ENCODE measurements at regions not wholly inside any gene's neighbourhood (a gene's known extent, or its start where the extent isn't known, plus 50 kb on each side); places are given as distances from the start of the nearest gene placed in this dataset.

GRCh38 chr5:101877451-101877850 is 418.6 kb downstream of the SLCO4C1 start:
- no peaks in the 10 kb centered on the region for H3K36me3 Mint-ChIP-seq (ENCODE audit: low read depth)
- no peak overlapping the region for H3K27ac Mint-ChIP-seq
- no peak overlapping the region for H3K4me3 Mint-ChIP-seq
- H3K9me3 Mint-ChIP-seq, result no peaks in the 10 kb centered on the region
- DNase-seq (ENCODE audit: low spot score), result no peak
- H3K4me1 Mint-ChIP-seq (ENCODE audit: low read depth), result no peaks in the 10 kb centered on the region
- no peaks in the 10 kb centered on the region for H3K27me3 Mint-ChIP-seq (ENCODE audit: insufficient read depth)
- intact Hi-C loops (cut with micrococcal nuclease), result no loop called here

- Mint-ChIP-seq H3K4me1 (ENCODE audit: low read depth) (no peaks in the 10 kb centered on the region), H3K27me3 (ENCODE audit: insufficient read depth) (no peaks in the 10 kb centered on the region), H3K36me3 (ENCODE audit: low read depth) (no peaks in the 10 kb centered on the region), H3K9me3 (no peaks in the 10 kb centered on the region), H3K27ac (no peak overlapping the region), H3K4me3 (no peak overlapping the region)
- intact Hi-C loops (cut with micrococcal nuclease), result no loop called here
- DNase-seq (ENCODE audit: low spot score), result no peak
Observed at GRCh38 chr5:101866473-101866872, 429.6 kb downstream of the SLCO4C1 start.

GRCh38 chr5:101860563-101860962 is 435.5 kb downstream of the SLCO4C1 start:
- H3K27me3 Mint-ChIP-seq (ENCODE audit: insufficient read depth), result no peaks in the 10 kb centered on the region
- DNase-seq (ENCODE audit: low spot score), result no peak
- no peak overlapping the region for H3K4me3 Mint-ChIP-seq
- no peak overlapping the region for H3K27ac Mint-ChIP-seq
- intact Hi-C loops (cut with micrococcal nuclease), result no loop called here
- no peaks in the 10 kb centered on the region for H3K9me3 Mint-ChIP-seq
- no peaks in the 10 kb centered on the region for H3K36me3 Mint-ChIP-seq (ENCODE audit: low read depth)
- H3K4me1 Mint-ChIP-seq (ENCODE audit: low read depth), result no peaks in the 10 kb centered on the region

GRCh38 chr5:101860145-101860544 is 435.9 kb downstream of the SLCO4C1 start:
- Mint-ChIP-seq H3K4me3 (no peak overlapping the region), H3K9me3 (no peaks in the 10 kb centered on the region), H3K36me3 (ENCODE audit: low read depth) (no peaks in the 10 kb centered on the region), H3K27me3 (ENCODE audit: insufficient read depth) (no peaks in the 10 kb centered on the region), H3K4me1 (ENCODE audit: low read depth) (no peaks in the 10 kb centered on the region), H3K27ac (no peak overlapping the region)
- no peak for DNase-seq (ENCODE audit: low spot score)
- intact Hi-C loops (cut with micrococcal nuclease), result no loop called here

GRCh38 chr5:101846496-101846895 is 449.6 kb downstream of the SLCO4C1 start:
- H3K9me3 Mint-ChIP-seq, result no peaks in the 10 kb centered on the region
- no peak overlapping the region for H3K4me3 Mint-ChIP-seq
- intact Hi-C loops (cut with micrococcal nuclease), result no loop called here
- DNase-seq (ENCODE audit: low spot score), result no peak
- no peaks in the 10 kb centered on the region for H3K4me1 Mint-ChIP-seq (ENCODE audit: low read depth)
- no peak overlapping the region for H3K27ac Mint-ChIP-seq
- no peaks in the 10 kb centered on the region for H3K27me3 Mint-ChIP-seq (ENCODE audit: insufficient read depth)
- H3K36me3 Mint-ChIP-seq (ENCODE audit: low read depth), result no peaks in the 10 kb centered on the region

GRCh38 chr5:101843055-101843454 is 453.0 kb downstream of the SLCO4C1 start:
- intact Hi-C loops (cut with micrococcal nuclease), result no loop called here
- Mint-ChIP-seq H3K36me3 (ENCODE audit: low read depth) (no peaks in the 10 kb centered on the region), H3K27ac (no peak overlapping the region), H3K9me3 (no peaks in the 10 kb centered on the region), H3K27me3 (ENCODE audit: insufficient read depth) (no peaks in the 10 kb centered on the region), H3K4me1 (ENCODE audit: low read depth) (no peaks in the 10 kb centered on the region), H3K4me3 (no peak overlapping the region)
- no peak for DNase-seq (ENCODE audit: low spot score)

- Mint-ChIP-seq H3K4me1 (ENCODE audit: low read depth) (no peaks in the 10 kb centered on the region), H3K27ac (no peak overlapping the region), H3K4me3 (no peak overlapping the region), H3K36me3 (ENCODE audit: low read depth) (no peaks in the 10 kb centered on the region), H3K27me3 (ENCODE audit: insufficient read depth) (no peaks in the 10 kb centered on the region), H3K9me3 (no peaks in the 10 kb centered on the region)
- DNase-seq (ENCODE audit: low spot score), result no peak
- intact Hi-C loops (cut with micrococcal nuclease), result loop anchor here (2.0 kb wide), 1 partner anchor 16 kb away; no protein-coding TSS in a partner anchor
Observed at GRCh38 chr5:101838435-101838834, 457.6 kb downstream of the SLCO4C1 start.

GRCh38 chr5:101829255-101829654 is 466.8 kb downstream of the SLCO4C1 start:
- Mint-ChIP-seq H3K4me1 (ENCODE audit: low read depth) (no peaks in the 10 kb centered on the region), H3K9me3 (peaks cover 12% of the 10 kb centered on the region), H3K36me3 (ENCODE audit: low read depth) (no peaks in the 10 kb centered on the region), H3K27me3 (ENCODE audit: insufficient read depth) (no peaks in the 10 kb centered on the region), H3K27ac (no peak overlapping the region), H3K4me3 (no peak overlapping the region)
- intact Hi-C loops (cut with micrococcal nuclease), result no loop called here
- DNase-seq (ENCODE audit: low spot score), result no peak

GRCh38 chr5:101811466-101811865 is 484.6 kb downstream of the SLCO4C1 start:
- Mint-ChIP-seq H3K4me1 (ENCODE audit: low read depth) (no peaks in the 10 kb centered on the region), H3K27ac (no peak overlapping the region), H3K27me3 (ENCODE audit: insufficient read depth) (no peaks in the 10 kb centered on the region), H3K9me3 (no peaks in the 10 kb centered on the region), H3K36me3 (ENCODE audit: low read depth) (no peaks in the 10 kb centered on the region), H3K4me3 (no peak overlapping the region)
- intact Hi-C loops (cut with micrococcal nuclease), result no loop called here
- no peak for DNase-seq (ENCODE audit: low spot score)

GRCh38 chr5:101806410-101806809 is 489.7 kb downstream of the SLCO4C1 start:
- Mint-ChIP-seq H3K36me3 (ENCODE audit: low read depth) (no peaks in the 10 kb centered on the region), H3K9me3 (no peaks in the 10 kb centered on the region), H3K27ac (no peak overlapping the region), H3K27me3 (ENCODE audit: insufficient read depth) (no peaks in the 10 kb centered on the region), H3K4me1 (ENCODE audit: low read depth) (no peaks in the 10 kb centered on the region), H3K4me3 (no peak overlapping the region)
- intact Hi-C loops (cut with micrococcal nuclease), result no loop called here
- no peak for DNase-seq (ENCODE audit: low spot score)

GRCh38 chr5:101796427-101796826 is 499.7 kb downstream of the SLCO4C1 start:
- no peaks in the 10 kb centered on the region for H3K36me3 Mint-ChIP-seq (ENCODE audit: low read depth)
- no peaks in the 10 kb centered on the region for H3K4me1 Mint-ChIP-seq (ENCODE audit: low read depth)
- H3K27ac Mint-ChIP-seq, result no peak overlapping the region
- H3K9me3 Mint-ChIP-seq, result no peaks in the 10 kb centered on the region
- no peak for DNase-seq (ENCODE audit: low spot score)
- H3K27me3 Mint-ChIP-seq (ENCODE audit: insufficient read depth), result no peaks in the 10 kb centered on the region
- no peak overlapping the region for H3K4me3 Mint-ChIP-seq
- intact Hi-C loops (cut with micrococcal nuclease), result no loop called here

GRCh38 chr5:101788797-101789196 is 507.3 kb downstream of the SLCO4C1 start:
- H3K27ac Mint-ChIP-seq, result no peak overlapping the region
- no peak overlapping the region for H3K4me3 Mint-ChIP-seq
- intact Hi-C loops (cut with micrococcal nuclease), result no loop called here
- no peaks in the 10 kb centered on the region for H3K4me1 Mint-ChIP-seq (ENCODE audit: low read depth)
- H3K27me3 Mint-ChIP-seq (ENCODE audit: insufficient read depth), result no peaks in the 10 kb centered on the region
- no peaks in the 10 kb centered on the region for H3K9me3 Mint-ChIP-seq
- no peak for DNase-seq (ENCODE audit: low spot score)
- H3K36me3 Mint-ChIP-seq (ENCODE audit: low read depth), result no peaks in the 10 kb centered on the region

- intact Hi-C loops (cut with micrococcal nuclease), result no loop called here
- Mint-ChIP-seq H3K4me1 (ENCODE audit: low read depth) (no peaks in the 10 kb centered on the region), H3K36me3 (ENCODE audit: low read depth) (no peaks in the 10 kb centered on the region), H3K27me3 (ENCODE audit: insufficient read depth) (no peaks in the 10 kb centered on the region), H3K9me3 (no peaks in the 10 kb centered on the region), H3K27ac (no peak overlapping the region), H3K4me3 (no peak overlapping the region)
- DNase-seq (ENCODE audit: low spot score), result no peak
Observed at GRCh38 chr5:101785090-101785489, 511.0 kb downstream of the SLCO4C1 start.

GRCh38 chr5:101783241-101784013 is 512.7 kb downstream of the SLCO4C1 start:
- no peak overlapping the region for H3K27ac Mint-ChIP-seq
- intact Hi-C loops (cut with micrococcal nuclease), result no loop called here
- H3K27me3 Mint-ChIP-seq (ENCODE audit: insufficient read depth), result no peaks in the 10 kb centered on the region
- H3K4me3 Mint-ChIP-seq, result no peak overlapping the region
- no peaks in the 10 kb centered on the region for H3K36me3 Mint-ChIP-seq (ENCODE audit: low read depth)
- no peaks in the 10 kb centered on the region for H3K4me1 Mint-ChIP-seq (ENCODE audit: low read depth)
- H3K9me3 Mint-ChIP-seq, result peaks cover 3% of the 10 kb centered on the region
- no peak for DNase-seq (ENCODE audit: low spot score)
